Liver (tissue), 3 donors: ENCODE measurements at regions not wholly inside any gene's neighbourhood (a gene's known extent, or its start where the extent isn't known, plus 50 kb on each side); places are given as distances from the start of the nearest gene placed in this dataset.

Experiments used
- CTCF ChIP-seq: fragments of 150-350 bp; IDR thresholded peaks from 2 replicates; pipeline ENCODE4 v1.5.1; 2017; ENCODE audit warnings: improper control_type of control experiment, low read depth, low read length; ENCODE audit not compliant: missing input control
- EGR1 ChIP-seq, 2 donors: IDR thresholded peaks; 2 replicates each; pipeline ENCODE4 v1.6.1; 2016 to 2018; ENCODE audit warnings: antibody characterized with exemption in 2 of 2, low read depth in 2 of 2
- GABPA ChIP-seq, 2 donors: IDR thresholded peaks in 1 of 2; conservative IDR thresholded peaks in 1 of 2; 2 replicates each; pipeline ENCODE4 v1.6.1; 2016; ENCODE audit warnings: antibody characterized with exemption in 2 of 2, mild to moderate bottlenecking in 1 of 2, moderate library complexity in 1 of 2
- RAD21 ChIP-seq, 2 donors: IDR thresholded peaks; 2 replicates each; pipeline ENCODE4 v1.6.1; 2016; ENCODE audit warnings: antibody characterized with exemption in 2 of 2, mild to moderate bottlenecking in 2 of 2
- SP1 ChIP-seq: IDR thresholded peaks from 2 replicates; pipeline ENCODE4 v1.6.1; 2018; ENCODE audit warnings: antibody characterized with exemption, mild to moderate bottlenecking
- TF ChIP-seq, protein P1 (sequence below): IDR thresholded peaks from 2 replicates; pipeline ENCODE4 v1.6.1; 2016; ENCODE audit warnings: antibody characterized with exemption
- donor health status: healthy.
- donor health status: healthy.

- TF ChIP-seq CTCF (peak; percentile 27), GABPA (IDR thresholded peaks at IDR 0.05 in 1 of 2, conservative IDR thresholded peaks at IDR 0.05 in 1 of 2) (no peak), EGR1 (IDR thresholded peaks at IDR 0.05; ENCODE audit: low read depth in 2 of 2) (no peak), SP1 (no peak), RAD21 (IDR thresholded peaks at IDR 0.05) (peak; percentile 55 to 56)
- TF ChIP-seq, protein P1, sequence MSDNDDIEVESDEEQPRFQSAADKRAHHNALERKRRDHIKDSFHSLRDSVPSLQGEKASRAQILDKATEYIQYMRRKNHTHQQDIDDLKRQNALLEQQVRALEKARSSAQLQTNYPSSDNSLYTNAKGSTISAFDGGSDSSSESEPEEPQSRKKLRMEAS: no peak
These were observed 804.5 kb downstream of the TDRD15 start for GRCh38 chr2:21928292-21928691.
